KMS-11 (cell line): ENCODE measurements at regions not wholly inside any gene's neighbourhood (a gene's known extent, or its start where the extent isn't known, plus 50 kb on each side); places are given as distances from the start of the nearest gene placed in this dataset.

Experiments used
- H2AFZ ChIP-seq: fragments of 200-600 bp; sonication (generic); 2 replicates; pipeline ENCODE4 v1.6.1; 2016; ENCODE audit warnings: antibody characterized with exemption, mixed run types, low read depth
- H3K27ac ChIP-seq: fragments of 200-600 bp; sonication (generic); 2 replicates; pipeline ENCODE4 v1.6.1; 2016; ENCODE audit warnings: mild to moderate bottlenecking, mixed run types
- H3K27me3 ChIP-seq: fragments of 200-600 bp; sonication (generic); 2 replicates; pipeline ENCODE4 v1.6.1; 2017; ENCODE audit warnings: mild to moderate bottlenecking, low read depth, mixed run types, moderate library complexity; ENCODE audit not compliant: insufficient read depth
- H3K36me3 ChIP-seq: fragments of 200-600 bp; sonication (generic); 2 replicates; pipeline ENCODE4 v1.6.1; 2017; ENCODE audit warnings: mild to moderate bottlenecking, mixed run types; ENCODE audit not compliant: insufficient read depth
- H3K4me1 ChIP-seq: fragments of 200-600 bp; sonication (generic); 2 replicates; pipeline ENCODE4 v1.6.1; 2016; ENCODE audit warnings: mild to moderate bottlenecking, low read depth, mixed run types; ENCODE audit not compliant: poor library complexity, severe bottlenecking
- H3K4me2 ChIP-seq: fragments of 200-600 bp; sonication (generic); 2 replicates; pipeline ENCODE4 v1.7.0; 2016; ENCODE audit warnings: mild to moderate bottlenecking, mixed run types
- H3K4me3 ChIP-seq: fragments of 200-600 bp; sonication (generic); IDR thresholded peaks from 2 replicates; pipeline ENCODE4 v1.6.1; 2017; ENCODE audit warnings: low read depth, low read length, mixed read lengths; ENCODE audit not compliant: insufficient read depth
- H3K79me2 ChIP-seq: fragments of 200-600 bp; sonication (generic); 2 replicates; pipeline ENCODE4 v1.6.1; 2016; ENCODE audit warnings: low read depth, mixed run types; ENCODE audit not compliant: insufficient read depth
- H3K9ac ChIP-seq: fragments of 200-600 bp; sonication (generic); 2 replicates; pipeline ENCODE4 v1.6.1; 2016; ENCODE audit warnings: mild to moderate bottlenecking, mixed run types
- H4K20me1 ChIP-seq: fragments of 200-600 bp; sonication (generic); 2 replicates; pipeline ENCODE4 v1.6.1; 2016; ENCODE audit warnings: mild to moderate bottlenecking, mixed run types; ENCODE audit not compliant: insufficient read depth
- TF ChIP-seq, protein P1 (sequence below): fragments of 200-600 bp; sonication (generic); conservative IDR thresholded peaks from 2 replicates; pipeline ENCODE4 v1.6.1; 2017; ENCODE audit warnings: low read depth, mild to moderate bottlenecking, antibody characterized with exemption, low read length, moderate library complexity, mixed read lengths

DNA sequence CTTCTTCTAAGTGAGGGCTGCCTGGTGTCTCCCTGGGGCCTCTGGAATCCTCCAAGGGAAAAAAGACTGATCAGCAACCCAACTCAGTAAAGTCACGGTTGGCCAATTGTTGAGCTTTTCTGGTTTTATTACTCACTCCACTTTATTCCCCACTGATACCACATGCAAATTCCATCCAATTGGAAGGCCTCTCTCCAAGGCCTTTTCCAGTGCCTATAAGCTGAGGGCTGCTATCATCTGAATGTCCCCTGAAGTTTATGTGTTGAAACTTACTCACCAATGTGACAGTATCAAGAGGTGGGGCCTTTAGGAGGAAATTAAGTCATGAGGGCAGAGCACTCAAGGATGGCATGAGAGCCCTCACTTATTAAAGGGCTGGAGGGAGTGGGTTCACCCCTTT lies 463.3 kb downstream of the BUD13 start:
- Histone ChIP-seq H4K20me1 (no peaks in the 10 kb centered on the region), H2AFZ (no peak overlapping the region), H3K27ac (no peak overlapping the region), H3K4me3 (no peak overlapping the region), H3K4me1 (no peaks in the 10 kb centered on the region), H3K79me2 (no peaks in the 10 kb centered on the region), H3K9ac (no peak overlapping the region), H3K4me2 (no peak overlapping the region), H3K36me3 (no peaks in the 10 kb centered on the region), H3K27me3 (no peaks in the 10 kb centered on the region)
- TF ChIP-seq, protein P1, sequence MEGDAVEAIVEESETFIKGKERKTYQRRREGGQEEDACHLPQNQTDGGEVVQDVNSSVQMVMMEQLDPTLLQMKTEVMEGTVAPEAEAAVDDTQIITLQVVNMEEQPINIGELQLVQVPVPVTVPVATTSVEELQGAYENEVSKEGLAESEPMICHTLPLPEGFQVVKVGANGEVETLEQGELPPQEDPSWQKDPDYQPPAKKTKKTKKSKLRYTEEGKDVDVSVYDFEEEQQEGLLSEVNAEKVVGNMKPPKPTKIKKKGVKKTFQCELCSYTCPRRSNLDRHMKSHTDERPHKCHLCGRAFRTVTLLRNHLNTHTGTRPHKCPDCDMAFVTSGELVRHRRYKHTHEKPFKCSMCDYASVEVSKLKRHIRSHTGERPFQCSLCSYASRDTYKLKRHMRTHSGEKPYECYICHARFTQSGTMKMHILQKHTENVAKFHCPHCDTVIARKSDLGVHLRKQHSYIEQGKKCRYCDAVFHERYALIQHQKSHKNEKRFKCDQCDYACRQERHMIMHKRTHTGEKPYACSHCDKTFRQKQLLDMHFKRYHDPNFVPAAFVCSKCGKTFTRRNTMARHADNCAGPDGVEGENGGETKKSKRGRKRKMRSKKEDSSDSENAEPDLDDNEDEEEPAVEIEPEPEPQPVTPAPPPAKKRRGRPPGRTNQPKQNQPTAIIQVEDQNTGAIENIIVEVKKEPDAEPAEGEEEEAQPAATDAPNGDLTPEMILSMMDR, result no peak

DNA sequence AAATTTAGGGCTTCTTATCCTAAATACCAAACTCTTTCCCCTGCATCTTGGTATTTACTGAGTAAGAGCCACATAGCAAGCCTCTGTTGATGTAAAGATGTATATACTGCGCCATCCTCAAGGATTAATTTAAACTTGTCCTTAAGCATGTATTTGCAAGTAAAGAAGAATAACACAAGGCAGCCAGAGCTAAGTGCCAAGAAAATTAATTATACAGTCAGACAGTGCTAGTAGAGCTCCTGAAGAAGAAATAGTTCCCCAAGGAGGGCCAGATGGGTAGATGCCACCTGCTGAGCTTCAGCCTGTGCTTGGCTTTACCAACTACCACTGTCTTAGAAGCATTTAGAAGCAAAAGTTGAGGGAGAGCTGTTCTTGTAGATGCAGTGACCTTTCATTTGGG lies 470.0 kb downstream of the BUD13 start:
- Histone ChIP-seq H3K36me3 (no peaks in the 10 kb centered on the region), H3K4me3 (no peak overlapping the region), H3K27me3 (no peaks in the 10 kb centered on the region), H2AFZ (no peak overlapping the region), H3K79me2 (no peaks in the 10 kb centered on the region), H4K20me1 (no peaks in the 10 kb centered on the region), H3K4me2 (no peak overlapping the region), H3K4me1 (no peaks in the 10 kb centered on the region), H3K9ac (no peak overlapping the region), H3K27ac (no peak overlapping the region)
- TF ChIP-seq, protein P1, result no peak

DNA sequence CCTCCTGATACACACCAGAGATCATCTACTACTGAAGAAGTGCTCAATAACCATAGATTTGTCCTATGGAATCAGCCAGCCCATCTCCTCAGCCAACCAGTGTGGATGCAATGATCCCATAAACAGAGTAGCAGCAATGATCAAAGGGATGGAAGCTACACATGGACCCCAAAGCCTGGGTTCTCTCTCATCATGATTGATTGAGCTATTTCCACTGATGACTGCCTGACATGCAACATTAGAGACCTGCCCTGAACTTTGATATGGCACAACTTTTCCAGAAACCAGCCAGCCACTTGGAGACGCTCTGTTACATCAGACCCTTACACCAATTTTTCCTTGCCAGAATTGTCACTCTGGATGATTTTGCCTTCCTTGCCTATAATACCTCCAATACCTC lies 471.6 kb downstream of the BUD13 start:
- Histone ChIP-seq H3K9ac (no peak overlapping the region), H3K27me3 (no peaks in the 10 kb centered on the region), H3K27ac (no peak overlapping the region), H3K36me3 (no peaks in the 10 kb centered on the region), H4K20me1 (no peaks in the 10 kb centered on the region), H3K79me2 (no peaks in the 10 kb centered on the region), H3K4me2 (no peak overlapping the region), H3K4me3 (no peak overlapping the region), H3K4me1 (no peaks in the 10 kb centered on the region), H2AFZ (no peak overlapping the region)
- TF ChIP-seq, protein P1, result no peak

DNA sequence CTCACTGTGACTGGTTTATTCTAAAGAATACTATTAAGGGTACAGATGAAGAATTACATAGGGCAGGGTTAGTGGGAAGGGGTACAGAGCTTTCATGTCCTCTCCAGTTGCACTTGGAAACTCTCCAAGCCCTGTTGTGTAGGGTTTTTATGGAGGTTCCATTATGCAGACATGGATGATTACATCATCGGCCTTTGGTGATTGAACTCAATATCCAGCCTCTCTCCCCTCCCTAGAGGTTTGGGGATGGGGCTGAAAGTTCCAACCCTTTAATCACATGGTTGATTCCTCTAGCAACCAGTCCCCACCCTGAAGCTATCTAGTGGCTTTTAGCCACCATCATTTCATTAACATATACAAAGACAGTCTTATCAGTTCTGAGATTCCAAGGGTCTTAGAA lies 472.6 kb downstream of the BUD13 start:
- TF ChIP-seq, protein P1, result no peak
- H3K36me3 ChIP-seq, result no peaks in the 10 kb centered on the region
- no peak overlapping the region for H3K9ac ChIP-seq
- H3K27ac ChIP-seq, result no peak overlapping the region
- no peak overlapping the region for H2AFZ ChIP-seq
- H3K79me2 ChIP-seq, result no peaks in the 10 kb centered on the region
- no peaks in the 10 kb centered on the region for H3K4me1 ChIP-seq
- no peaks in the 10 kb centered on the region for H4K20me1 ChIP-seq
- H3K4me3 ChIP-seq, result no peak overlapping the region
- H3K27me3 ChIP-seq, result no peaks in the 10 kb centered on the region
- H3K4me2 ChIP-seq, result no peak overlapping the region

DNA sequence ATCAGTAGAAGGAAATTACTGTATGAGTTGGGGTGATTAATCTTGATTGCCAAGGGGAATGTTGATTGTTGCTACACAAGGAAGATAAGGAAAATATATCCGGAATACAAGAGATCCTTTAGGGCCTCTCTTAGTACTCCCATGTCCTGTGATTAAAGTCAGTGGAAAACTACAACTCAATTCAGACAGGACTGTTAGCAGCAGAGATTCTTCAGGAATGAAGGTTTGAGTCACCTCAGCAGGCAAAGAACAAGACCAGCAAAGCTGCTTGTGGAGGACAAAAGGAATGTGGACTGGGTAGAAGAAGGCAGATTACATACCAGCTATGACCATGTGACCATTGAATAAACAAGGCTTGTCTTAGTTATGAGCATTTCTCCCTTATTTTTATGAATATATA lies 478.2 kb downstream of the BUD13 start:
- Histone ChIP-seq H4K20me1 (no peaks in the 10 kb centered on the region), H3K4me3 (no peak overlapping the region), H3K36me3 (no peaks in the 10 kb centered on the region), H3K4me2 (no peak overlapping the region), H3K79me2 (no peaks in the 10 kb centered on the region), H3K27me3 (no peaks in the 10 kb centered on the region), H2AFZ (no peak overlapping the region), H3K27ac (no peak overlapping the region), H3K4me1 (no peaks in the 10 kb centered on the region), H3K9ac (no peak overlapping the region)
- TF ChIP-seq, protein P1, result no peak
